ENCODE measurements at regions not wholly inside any gene's neighbourhood (a gene's known extent, or its start where the extent isn't known, plus 50 kb on each side); places are given as distances from the start of the nearest gene placed in this dataset.

DNA sequence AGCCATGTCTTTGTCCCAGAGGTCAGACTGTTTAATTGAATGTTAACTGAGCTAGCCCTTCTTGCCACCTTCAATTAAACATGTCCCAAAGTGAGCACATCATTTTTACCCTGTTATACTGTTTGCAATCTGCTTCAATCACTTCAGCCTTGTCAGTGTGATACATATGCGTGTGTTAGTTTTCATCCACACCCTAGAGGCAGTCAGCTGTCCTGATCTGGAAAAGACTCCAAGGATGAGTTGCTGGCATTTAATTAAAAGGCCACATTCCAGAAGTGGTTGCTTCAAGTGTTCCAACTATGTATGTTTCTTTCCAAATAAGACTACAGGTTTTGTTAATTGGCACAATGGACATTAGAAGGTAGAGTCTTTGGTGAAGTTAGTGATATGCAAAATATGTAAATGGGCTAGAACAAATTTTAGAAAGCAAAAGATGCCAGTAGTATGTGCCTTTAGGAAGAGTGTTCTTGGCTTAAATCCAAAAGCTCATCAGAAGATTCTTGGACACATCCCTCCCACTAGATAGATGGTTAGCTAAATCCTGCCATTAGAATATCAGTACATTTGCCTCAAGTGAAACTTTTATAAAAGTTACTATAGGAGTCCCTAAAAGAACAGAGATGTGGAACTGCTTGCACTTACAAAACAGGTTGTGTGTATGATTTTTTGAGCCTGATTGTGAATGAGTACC, 79.5 kb upstream of the SLIT2 start:
- no peaks in the 10 kb centered on the region for H3K36me3 Mint-ChIP-seq
- H3K27me3 Mint-ChIP-seq (ENCODE audit: low read depth in 3 of 3) = peaks cover 0 to 1% (median 0%) of the 10 kb centered on the region in 3 donors
- H3K4me3 ChIP-seq (replicated peaks in 1 of 3; ENCODE audit: low read depth in 2 of 3, low read length in 3 of 3) = no peak overlapping the region
- peaks cover 0 to 3% (median 0%) of the 10 kb centered on the region in 7 donors for H3K9me3 Mint-ChIP-seq
- H3K4me3 Mint-ChIP-seq = no peak overlapping the region
- no peaks in the 10 kb centered on the region for H4K20me1 ChIP-seq (ENCODE audit: insufficient read depth, low read length)
- H3K4me1 ChIP-seq (ENCODE audit: control insufficient read depth in 1 of 2, insufficient read depth in 2 of 2, low read length in 2 of 2) = no peaks in the 10 kb centered on the region
- H3K27ac ChIP-seq (ENCODE audit: low read depth in 1 of 2, low read length in 2 of 2) = no peak overlapping the region
- no peak overlapping the region for H2AFZ ChIP-seq (ENCODE audit: insufficient read depth, low read depth, low read length, poor library complexity, severe bottlenecking)
- no peaks in the 10 kb centered on the region for H3K27me3 ChIP-seq (ENCODE audit: control insufficient read depth in 2 of 2, insufficient read depth in 2 of 2, low read length in 2 of 2)
- no peak overlapping the region for H3K27ac Mint-ChIP-seq
- H3K79me2 ChIP-seq (ENCODE audit: insufficient read depth, low read length) = no peaks in the 10 kb centered on the region
- WGBS (ENCODE audit: insufficient coverage) = no CpG with 5 or more reads among the region's 1 CpG
- no peak for DNase-seq
- intact Hi-C loops (cut with micrococcal nuclease) = no loop called here
- TF ChIP-seq, protein P1, sequence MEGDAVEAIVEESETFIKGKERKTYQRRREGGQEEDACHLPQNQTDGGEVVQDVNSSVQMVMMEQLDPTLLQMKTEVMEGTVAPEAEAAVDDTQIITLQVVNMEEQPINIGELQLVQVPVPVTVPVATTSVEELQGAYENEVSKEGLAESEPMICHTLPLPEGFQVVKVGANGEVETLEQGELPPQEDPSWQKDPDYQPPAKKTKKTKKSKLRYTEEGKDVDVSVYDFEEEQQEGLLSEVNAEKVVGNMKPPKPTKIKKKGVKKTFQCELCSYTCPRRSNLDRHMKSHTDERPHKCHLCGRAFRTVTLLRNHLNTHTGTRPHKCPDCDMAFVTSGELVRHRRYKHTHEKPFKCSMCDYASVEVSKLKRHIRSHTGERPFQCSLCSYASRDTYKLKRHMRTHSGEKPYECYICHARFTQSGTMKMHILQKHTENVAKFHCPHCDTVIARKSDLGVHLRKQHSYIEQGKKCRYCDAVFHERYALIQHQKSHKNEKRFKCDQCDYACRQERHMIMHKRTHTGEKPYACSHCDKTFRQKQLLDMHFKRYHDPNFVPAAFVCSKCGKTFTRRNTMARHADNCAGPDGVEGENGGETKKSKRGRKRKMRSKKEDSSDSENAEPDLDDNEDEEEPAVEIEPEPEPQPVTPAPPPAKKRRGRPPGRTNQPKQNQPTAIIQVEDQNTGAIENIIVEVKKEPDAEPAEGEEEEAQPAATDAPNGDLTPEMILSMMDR (IDR thresholded peaks at IDR 0.05) = no peak
- no peaks in the 10 kb centered on the region for H3K9me3 ChIP-seq (replicated peaks in 1 of 2; ENCODE audit: control insufficient read depth in 1 of 2, insufficient read depth in 1 of 2, low read length in 2 of 2)
- no peak overlapping the region for H3K9ac ChIP-seq (ENCODE audit: insufficient read depth, low read length, poor library complexity, severe bottlenecking)
- H3K4me2 ChIP-seq (replicated peaks; ENCODE audit: extremely low read depth, low read length, poor library complexity, severe bottlenecking) = no peak overlapping the region
- no peaks in the 10 kb centered on the region for H3K36me3 ChIP-seq (replicated peaks in 1 of 2; ENCODE audit: control insufficient read depth in 1 of 2, insufficient read depth in 2 of 2, low read length in 2 of 2)
- no peaks in the 10 kb centered on the region for H3K4me1 Mint-ChIP-seq

DNA sequence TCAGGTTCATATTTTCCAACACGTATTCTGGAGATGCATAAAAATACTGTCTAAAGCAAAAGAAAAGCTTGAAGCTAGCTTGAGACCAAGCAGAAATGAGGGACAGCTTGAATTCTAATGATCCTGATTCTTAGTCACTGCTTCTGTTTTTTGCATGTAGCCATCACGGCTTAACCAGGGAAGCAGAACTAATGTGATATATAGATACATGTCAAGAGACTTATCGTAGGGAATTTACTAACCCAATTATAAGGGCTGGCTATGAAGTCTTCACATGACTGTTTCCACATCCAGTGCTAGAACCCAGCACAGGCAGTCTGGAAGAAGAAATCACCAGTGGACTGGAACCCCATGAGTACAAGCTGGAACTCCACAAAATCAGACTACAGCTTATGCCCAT, 85.2 kb upstream of the SLIT2 start:
- Mint-ChIP-seq H3K4me1 (no peaks in the 10 kb centered on the region), H3K9me3 (peaks cover 0 to 4% (median 0%) of the 10 kb centered on the region in 7 donors), H3K4me3 (no peak overlapping the region), H3K27ac (no peak overlapping the region), H3K27me3 (ENCODE audit: low read depth in 3 of 3) (peaks cover 0 to 1% (median 0%) of the 10 kb centered on the region in 3 donors), H3K36me3 (no peaks in the 10 kb centered on the region)
- TF ChIP-seq, protein P1 (IDR thresholded peaks at IDR 0.05) = no peak
- intact Hi-C loops (cut with micrococcal nuclease) = no loop called here
- Histone ChIP-seq H3K4me1 (ENCODE audit: control insufficient read depth in 1 of 2, insufficient read depth in 2 of 2, low read length in 2 of 2) (no peaks in the 10 kb centered on the region), H3K4me2 (replicated peaks; ENCODE audit: extremely low read depth, low read length, poor library complexity, severe bottlenecking) (no peak overlapping the region), H3K27me3 (ENCODE audit: control insufficient read depth in 2 of 2, insufficient read depth in 2 of 2, low read length in 2 of 2) (no peaks in the 10 kb centered on the region), H3K27ac (ENCODE audit: low read depth in 1 of 2, low read length in 2 of 2) (no peak overlapping the region), H3K9me3 (replicated peaks in 1 of 2; ENCODE audit: control insufficient read depth in 1 of 2, insufficient read depth in 1 of 2, low read length in 2 of 2) (no peaks in the 10 kb centered on the region), H2AFZ (ENCODE audit: insufficient read depth, low read depth, low read length, poor library complexity, severe bottlenecking) (no peak overlapping the region), H4K20me1 (ENCODE audit: insufficient read depth, low read length) (no peaks in the 10 kb centered on the region), H3K9ac (ENCODE audit: insufficient read depth, low read length, poor library complexity, severe bottlenecking) (no peak overlapping the region), H3K36me3 (replicated peaks in 1 of 2; ENCODE audit: control insufficient read depth in 1 of 2, insufficient read depth in 2 of 2, low read length in 2 of 2) (no peaks in the 10 kb centered on the region), H3K79me2 (ENCODE audit: insufficient read depth, low read length) (no peaks in the 10 kb centered on the region), H3K4me3 (replicated peaks in 1 of 3; ENCODE audit: low read depth in 2 of 3, low read length in 3 of 3) (no peak overlapping the region)
- WGBS (ENCODE audit: insufficient coverage) = no CpG with 5 or more reads among the region's 3 CpGs
- no peak for DNase-seq
